ENCODE measurements at regions not wholly inside any gene's neighbourhood (a gene's known extent, or its start where the extent isn't known, plus 50 kb on each side); places are given as distances from the start of the nearest gene placed in this dataset.

- no peaks in the 10 kb centered on the region for H3K36me3 Mint-ChIP-seq
Observed at GRCh38 chr5:135140446-135141204, 106.6 kb upstream of the PITX1 start.

DNA sequence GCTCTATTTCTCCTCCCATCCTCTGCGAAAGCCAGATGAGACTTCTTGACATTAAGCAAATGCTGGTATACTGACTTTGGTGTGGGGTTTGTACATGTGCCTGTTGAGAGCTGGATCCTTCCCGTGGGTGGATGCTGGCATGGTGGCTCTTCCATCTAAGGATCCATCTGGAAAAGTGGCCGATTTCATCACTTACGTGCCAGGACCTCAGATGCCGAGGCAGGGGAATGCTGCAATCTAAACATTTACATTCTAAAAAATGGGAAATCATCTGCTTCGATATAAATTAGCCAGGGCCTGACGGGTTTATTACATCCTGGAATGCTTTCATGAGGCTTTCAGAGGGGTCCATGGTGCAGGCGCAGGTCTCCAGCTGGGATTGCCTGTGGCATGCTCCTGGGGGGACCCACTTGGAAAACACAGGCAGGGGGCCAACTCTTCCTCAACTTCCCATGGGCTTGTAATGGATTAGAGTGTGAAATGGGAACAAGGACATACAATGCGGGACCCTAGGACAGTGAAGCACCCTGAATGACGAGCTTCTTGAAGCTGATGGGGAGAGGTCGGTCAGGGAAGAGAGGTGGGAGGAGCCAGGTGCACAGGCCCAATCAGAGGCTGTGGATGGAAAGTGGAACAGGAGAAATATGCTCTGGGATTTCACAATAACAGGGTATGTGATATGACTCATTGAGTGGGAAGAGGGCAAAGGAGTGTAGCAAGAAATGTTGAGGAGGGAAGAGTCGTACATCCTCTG is 105.5 kb upstream of the PITX1 start:
- peaks cover 0 to 2% (median 0%) of the 10 kb centered on the region in 7 donors for H3K9me3 Mint-ChIP-seq
- no peak for ATAC-seq (ENCODE audit: low read depth in 2 of 2)
- H3K4me3 Mint-ChIP-seq = no peak overlapping the region
- no peak for DNase-seq
- peaks cover 4 to 46% (median 19%) of the 10 kb centered on the region in 3 donors for H3K27me3 Mint-ChIP-seq
- H3K27ac Mint-ChIP-seq = no peak overlapping the region
- H3K4me1 Mint-ChIP-seq = peaks cover 5 to 14% (median 11%) of the 10 kb centered on the region in 3 donors
- H3K36me3 Mint-ChIP-seq = no peaks in the 10 kb centered on the region

More at GRCh38 chr5:135140446-135141204, 106.6 kb upstream of the PITX1 start:
- no peak overlapping the region for H3K27ac Mint-ChIP-seq
- H3K4me1 Mint-ChIP-seq = peaks cover 5 to 14% (median 9%) of the 10 kb centered on the region in 3 donors
- no peak overlapping the region for H3K4me3 Mint-ChIP-seq
- DNase-seq = no peak
- H3K9me3 Mint-ChIP-seq = peaks cover 0 to 2% (median 0%) of the 10 kb centered on the region in 7 donors
- no peak for ATAC-seq (ENCODE audit: low read depth in 2 of 2)
- H3K27me3 Mint-ChIP-seq = peaks cover 4 to 35% (median 14%) of the 10 kb centered on the region in 3 donors

- H3K9me3 Mint-ChIP-seq = no peaks in the 10 kb centered on the region
- DNase-seq (no peak), ATAC-seq (ENCODE audit: low read depth in 2 of 2) (no peak)
- no peaks in the 10 kb centered on the region for H3K36me3 Mint-ChIP-seq
- H3K27me3 Mint-ChIP-seq = peaks cover 4 to 51% (median 26%) of the 10 kb centered on the region in 3 donors
- peaks cover 5 to 14% (median 11%) of the 10 kb centered on the region in 3 donors for H3K4me1 Mint-ChIP-seq
- H3K4me3 Mint-ChIP-seq = no peak overlapping the region
- H3K27ac Mint-ChIP-seq = no peak overlapping the region
Observed at GRCh38 chr5:135138116-135138850, 104.3 kb upstream of the PITX1 start.

GRCh38 chr5:135137146-135137915 is 103.3 kb upstream of the PITX1 start:
- Mint-ChIP-seq H3K4me1 (peaks cover 5 to 14% (median 11%) of the 10 kb centered on the region in 3 donors), H3K4me3 (peak overlapping the region in 1 of 8 donors; percentile 34), H3K9me3 (no peaks in the 10 kb centered on the region), H3K27me3 (peaks cover 7 to 56% (median 31%) of the 10 kb centered on the region in 3 donors), H3K27ac (no peak overlapping the region), H3K36me3 (no peaks in the 10 kb centered on the region)
- DNase-seq (no peak), ATAC-seq (ENCODE audit: low read depth in 2 of 2) (no peak)

GRCh38 chr5:135136546-135136945 is 102.5 kb upstream of the PITX1 start:
- Mint-ChIP-seq H3K27ac (no peak overlapping the region), H3K4me1 (peaks cover 5 to 14% (median 11%) of the 10 kb centered on the region in 3 donors), H3K9me3 (no peaks in the 10 kb centered on the region), H3K36me3 (no peaks in the 10 kb centered on the region), H3K27me3 (peaks cover 7 to 61% (median 31%) of the 10 kb centered on the region in 3 donors), H3K4me3 (no peak overlapping the region)
- no peak for DNase-seq
- ATAC-seq (ENCODE audit: low read depth in 2 of 2) = no peak

GRCh38 chr5:135135530-135136226 is 101.7 kb upstream of the PITX1 start:
- Mint-ChIP-seq H3K9me3 (no peaks in the 10 kb centered on the region), H3K27ac (peak overlapping the region in 1 of 6 donors; percentile 3), H3K4me3 (no peak overlapping the region), H3K4me1 (peaks cover 3 to 11% (median 9%) of the 10 kb centered on the region in 3 donors), H3K27me3 (peaks cover 15 to 61% (median 33%) of the 10 kb centered on the region in 3 donors), H3K36me3 (no peaks in the 10 kb centered on the region)
- DNase-seq = no peak
- no peak for ATAC-seq (ENCODE audit: low read depth in 2 of 2)

GRCh38 chr5:135134691-135135381 is 100.8 kb upstream of the PITX1 start:
- Mint-ChIP-seq H3K4me3 (no peak overlapping the region), H3K27me3 (peaks cover 18 to 68% (median 42%) of the 10 kb centered on the region in 3 donors), H3K27ac (no peak overlapping the region), H3K36me3 (no peaks in the 10 kb centered on the region), H3K4me1 (peaks cover 0 to 9% (median 2%) of the 10 kb centered on the region in 3 donors), H3K9me3 (no peaks in the 10 kb centered on the region)
- DNase-seq (no peak), ATAC-seq (ENCODE audit: low read depth in 2 of 2) (no peak)

DNA sequence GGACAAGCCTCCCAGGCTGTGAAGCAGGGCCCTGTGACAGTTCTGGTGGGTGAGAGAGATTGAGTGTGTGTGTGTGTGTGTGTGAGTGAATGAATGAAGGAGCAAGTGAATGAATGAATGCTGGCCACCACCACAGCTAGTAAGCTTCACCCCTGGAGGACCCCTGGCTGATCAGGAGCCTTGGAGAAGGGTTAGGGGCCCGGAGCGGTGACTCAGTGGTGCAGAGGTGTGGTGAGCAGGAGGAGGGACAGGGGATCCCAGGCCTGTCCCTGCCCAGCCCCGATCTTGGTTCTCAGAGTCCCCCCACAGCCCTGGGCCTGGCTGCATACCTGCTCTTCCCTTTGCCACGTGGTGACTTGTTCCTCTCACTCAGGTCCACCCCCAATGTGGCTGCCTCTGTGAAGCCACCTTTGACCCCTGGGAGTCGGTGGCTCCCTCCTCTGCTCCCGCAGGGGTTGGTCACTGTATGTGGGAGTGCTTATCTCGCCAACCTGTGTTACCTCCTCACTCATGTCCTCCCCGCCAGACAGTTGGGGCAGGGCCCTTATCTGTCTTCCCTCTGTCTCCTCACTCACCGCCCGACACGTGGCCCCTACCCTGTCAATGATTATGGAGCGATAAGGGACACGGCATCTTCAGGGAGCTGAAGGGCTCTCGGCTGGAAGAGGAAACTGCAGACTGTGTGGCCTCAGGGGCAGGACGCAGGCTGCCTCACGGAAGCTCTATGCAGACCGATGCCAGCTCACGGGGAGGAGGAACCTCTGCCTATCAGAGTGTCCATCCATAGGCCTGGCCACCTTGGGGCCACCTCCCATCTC is 99.9 kb upstream of the PITX1 start:
- H3K27ac Mint-ChIP-seq = no peak overlapping the region
- peaks cover 0 to 4% (median 0%) of the 10 kb centered on the region in 3 donors for H3K4me1 Mint-ChIP-seq
- H3K9me3 Mint-ChIP-seq = no peaks in the 10 kb centered on the region
- peaks cover 18 to 59% (median 44%) of the 10 kb centered on the region in 3 donors for H3K27me3 Mint-ChIP-seq
- H3K36me3 Mint-ChIP-seq = no peaks in the 10 kb centered on the region
- ATAC-seq (ENCODE audit: low read depth in 2 of 2) (no peak), DNase-seq (no peak)
- no peak overlapping the region for H3K4me3 Mint-ChIP-seq

GRCh38 chr5:135133181-135133580 is 99.2 kb upstream of the PITX1 start:
- no peak for ATAC-seq (ENCODE audit: low read depth in 2 of 2)
- DNase-seq = no peak
- peaks cover 0 to 4% (median 0%) of the 10 kb centered on the region in 3 donors for H3K4me1 Mint-ChIP-seq
- H3K4me3 Mint-ChIP-seq = no peak overlapping the region
- H3K36me3 Mint-ChIP-seq = no peaks in the 10 kb centered on the region
- H3K27ac Mint-ChIP-seq = peak overlapping the region in 1 of 6 donors; percentile 35
- peaks cover 18 to 57% (median 44%) of the 10 kb centered on the region in 3 donors for H3K27me3 Mint-ChIP-seq
- H3K9me3 Mint-ChIP-seq = no peaks in the 10 kb centered on the region

DNA sequence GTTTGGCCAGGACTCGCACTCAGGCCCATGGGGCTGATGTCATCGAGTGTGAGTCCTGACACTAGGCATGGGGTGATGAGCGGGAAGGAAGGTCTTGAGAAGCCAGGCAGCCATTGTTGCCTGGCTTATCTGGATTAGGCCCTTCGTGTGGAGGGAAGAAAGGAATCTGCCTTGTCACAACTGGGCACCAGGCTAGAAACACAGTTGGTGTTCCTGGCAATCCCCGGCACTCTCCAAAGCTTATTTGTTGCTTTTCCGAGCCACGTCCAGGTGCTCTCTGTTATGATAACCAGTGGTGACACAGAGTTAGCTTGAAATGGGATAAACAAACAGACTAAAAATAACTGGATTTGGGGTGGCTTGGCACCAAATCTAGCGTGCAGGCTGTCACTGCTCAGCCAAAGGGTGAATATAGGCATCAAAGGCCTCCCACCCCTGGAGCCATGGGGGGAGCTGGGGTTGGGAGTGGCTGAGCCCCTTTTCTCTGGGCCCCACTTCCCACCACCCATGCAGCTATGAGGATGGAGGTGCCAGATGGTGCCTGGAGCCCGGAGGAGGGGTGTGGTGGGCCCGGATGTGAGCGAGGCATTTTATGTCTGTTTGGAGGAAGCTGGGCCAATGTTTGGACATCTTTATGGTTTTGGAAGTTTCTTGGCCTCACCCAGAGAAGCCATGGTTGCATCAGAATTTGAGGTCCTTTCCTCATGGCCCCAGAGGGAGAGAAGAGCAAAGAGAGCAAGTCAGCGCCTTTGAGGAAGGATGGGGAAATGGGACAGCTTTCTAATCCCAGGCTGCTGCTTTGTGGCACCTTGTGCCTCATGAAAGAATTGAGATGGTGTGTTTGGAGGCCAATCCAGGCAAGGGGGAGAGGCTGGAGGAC is 98.0 kb upstream of the PITX1 start:
- H3K27ac Mint-ChIP-seq = no peak overlapping the region
- DNase-seq = no peak

More for the DNA sequence above, 98.0 kb upstream of the PITX1 start:
- H3K27me3 Mint-ChIP-seq = peaks cover 18 to 59% (median 42%) of the 10 kb centered on the region in 3 donors
- H3K4me3 Mint-ChIP-seq = no peak overlapping the region
- H3K4me1 Mint-ChIP-seq = peaks cover 0 to 4% (median 0%) of the 10 kb centered on the region in 3 donors
- no peak for ATAC-seq (ENCODE audit: low read depth in 2 of 2)
- no peaks in the 10 kb centered on the region for H3K9me3 Mint-ChIP-seq
- H3K36me3 Mint-ChIP-seq = no peaks in the 10 kb centered on the region

Measured in naive B cell (primary cell).